Liver (tissue), 3 donors: ENCODE measurements at regions not wholly inside any gene's neighbourhood (a gene's known extent, or its start where the extent isn't known, plus 50 kb on each side); places are given as distances from the start of the nearest gene placed in this dataset.

Source experiments
- FOXA1 ChIP-seq: IDR thresholded peaks from 2 replicates; pipeline ENCODE4 v1.6.1; 2016; ENCODE audit warnings: antibody characterized with exemption
- GABPA ChIP-seq, 2 donors: IDR thresholded peaks in 1 of 2; conservative IDR thresholded peaks in 1 of 2; 2 replicates each; pipeline ENCODE4 v1.6.1; 2016; ENCODE audit warnings: antibody characterized with exemption in 2 of 2, mild to moderate bottlenecking in 1 of 2, moderate library complexity in 1 of 2
- HNF4A ChIP-seq, 2 donors: conservative IDR thresholded peaks; 2 replicates each; pipeline ENCODE4 v1.6.1; 2016; ENCODE audit warnings: antibody characterized with exemption in 2 of 2, mild to moderate bottlenecking in 2 of 2
- JUND ChIP-seq, 2 donors: IDR thresholded peaks; 2 replicates each; pipeline ENCODE4 v1.6.1; 2016; ENCODE audit warnings: antibody characterized with exemption in 2 of 2
- NR2F2 ChIP-seq: IDR thresholded peaks from 2 replicates; pipeline ENCODE4 v1.6.1; 2016; ENCODE audit warnings: antibody characterized with exemption
- RAD21 ChIP-seq, 2 donors: IDR thresholded peaks; 2 replicates each; pipeline ENCODE4 v1.6.1; 2016; ENCODE audit warnings: antibody characterized with exemption in 2 of 2, mild to moderate bottlenecking in 2 of 2
- SP1 ChIP-seq: IDR thresholded peaks from 2 replicates; pipeline ENCODE4 v1.6.1; 2018; ENCODE audit warnings: antibody characterized with exemption, mild to moderate bottlenecking
- TAF1 ChIP-seq: conservative IDR thresholded peaks from 2 replicates; pipeline ENCODE4 v1.6.1; 2016; ENCODE audit warnings: antibody characterized with exemption, mild to moderate bottlenecking
- YY1 ChIP-seq: IDR thresholded peaks from 2 replicates; pipeline ENCODE4 v1.6.1; 2016; ENCODE audit warnings: antibody characterized with exemption, mild to moderate bottlenecking
- TF ChIP-seq, protein P1 (sequence below): fragments of 150-350 bp; IDR thresholded peaks from 2 replicates; pipeline ENCODE4 v1.5.1; 2017; ENCODE audit warnings: improper control_type of control experiment, low read depth, low read length; ENCODE audit not compliant: missing input control
- TF ChIP-seq, protein P2 (sequence below): IDR thresholded peaks from 2 replicates; pipeline ENCODE4 v1.6.1; 2016; ENCODE audit warnings: antibody characterized with exemption
- TF ChIP-seq, protein P3 (sequence below): IDR thresholded peaks from 2 replicates; pipeline ENCODE4 v1.6.1; 2016; ENCODE audit warnings: antibody characterized with exemption
- TF ChIP-seq, protein P4 (sequence below): IDR thresholded peaks from 2 replicates; pipeline ENCODE4 v1.6.1; 2016; ENCODE audit warnings: antibody characterized with exemption, mild to moderate bottlenecking
- TF ChIP-seq, protein P5 (sequence below): IDR thresholded peaks from 2 replicates; pipeline ENCODE4 v1.6.1; 2016; ENCODE audit warnings: antibody characterized with exemption
- donor health status: healthy.
- donor health status: healthy.

DNA sequence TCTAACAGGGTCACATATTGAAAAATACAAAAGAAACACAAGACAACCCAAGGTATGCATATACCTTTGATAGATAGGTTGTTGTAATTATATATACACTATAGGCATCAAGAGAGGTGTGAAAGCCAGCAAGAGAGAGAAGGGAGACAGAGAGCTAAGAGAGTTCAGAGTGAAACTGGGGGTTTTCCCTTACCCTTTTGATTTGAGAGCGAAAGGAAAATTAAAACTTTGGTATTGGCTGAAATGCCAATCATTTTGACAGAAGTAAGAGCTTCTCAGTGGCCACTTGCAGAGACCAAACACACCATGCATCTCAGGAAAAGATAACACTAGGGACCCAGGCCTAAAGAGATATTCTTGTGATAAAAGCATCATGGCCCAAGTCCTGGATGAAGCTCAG lies 183.6 kb downstream of the SHOX2 start:
- no peak for TF ChIP-seq FOXA1
- TF ChIP-seq, protein P1, sequence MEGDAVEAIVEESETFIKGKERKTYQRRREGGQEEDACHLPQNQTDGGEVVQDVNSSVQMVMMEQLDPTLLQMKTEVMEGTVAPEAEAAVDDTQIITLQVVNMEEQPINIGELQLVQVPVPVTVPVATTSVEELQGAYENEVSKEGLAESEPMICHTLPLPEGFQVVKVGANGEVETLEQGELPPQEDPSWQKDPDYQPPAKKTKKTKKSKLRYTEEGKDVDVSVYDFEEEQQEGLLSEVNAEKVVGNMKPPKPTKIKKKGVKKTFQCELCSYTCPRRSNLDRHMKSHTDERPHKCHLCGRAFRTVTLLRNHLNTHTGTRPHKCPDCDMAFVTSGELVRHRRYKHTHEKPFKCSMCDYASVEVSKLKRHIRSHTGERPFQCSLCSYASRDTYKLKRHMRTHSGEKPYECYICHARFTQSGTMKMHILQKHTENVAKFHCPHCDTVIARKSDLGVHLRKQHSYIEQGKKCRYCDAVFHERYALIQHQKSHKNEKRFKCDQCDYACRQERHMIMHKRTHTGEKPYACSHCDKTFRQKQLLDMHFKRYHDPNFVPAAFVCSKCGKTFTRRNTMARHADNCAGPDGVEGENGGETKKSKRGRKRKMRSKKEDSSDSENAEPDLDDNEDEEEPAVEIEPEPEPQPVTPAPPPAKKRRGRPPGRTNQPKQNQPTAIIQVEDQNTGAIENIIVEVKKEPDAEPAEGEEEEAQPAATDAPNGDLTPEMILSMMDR: no peak
- TF ChIP-seq, protein P2, sequence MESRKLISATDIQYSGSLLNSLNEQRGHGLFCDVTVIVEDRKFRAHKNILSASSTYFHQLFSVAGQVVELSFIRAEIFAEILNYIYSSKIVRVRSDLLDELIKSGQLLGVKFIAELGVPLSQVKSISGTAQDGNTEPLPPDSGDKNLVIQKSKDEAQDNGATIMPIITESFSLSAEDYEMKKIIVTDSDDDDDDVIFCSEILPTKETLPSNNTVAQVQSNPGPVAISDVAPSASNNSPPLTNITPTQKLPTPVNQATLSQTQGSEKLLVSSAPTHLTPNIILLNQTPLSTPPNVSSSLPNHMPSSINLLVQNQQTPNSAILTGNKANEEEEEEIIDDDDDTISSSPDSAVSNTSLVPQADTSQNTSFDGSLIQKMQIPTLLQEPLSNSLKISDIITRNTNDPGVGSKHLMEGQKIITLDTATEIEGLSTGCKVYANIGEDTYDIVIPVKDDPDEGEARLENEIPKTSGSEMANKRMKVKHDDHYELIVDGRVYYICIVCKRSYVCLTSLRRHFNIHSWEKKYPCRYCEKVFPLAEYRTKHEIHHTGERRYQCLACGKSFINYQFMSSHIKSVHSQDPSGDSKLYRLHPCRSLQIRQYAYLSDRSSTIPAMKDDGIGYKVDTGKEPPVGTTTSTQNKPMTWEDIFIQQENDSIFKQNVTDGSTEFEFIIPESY: no peak
- TF ChIP-seq, protein P3, sequence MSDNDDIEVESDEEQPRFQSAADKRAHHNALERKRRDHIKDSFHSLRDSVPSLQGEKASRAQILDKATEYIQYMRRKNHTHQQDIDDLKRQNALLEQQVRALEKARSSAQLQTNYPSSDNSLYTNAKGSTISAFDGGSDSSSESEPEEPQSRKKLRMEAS: no peak
- TF ChIP-seq SP1: no peak
- TF ChIP-seq RAD21 (IDR thresholded peaks at IDR 0.05): no peak
- TF ChIP-seq JUND (IDR thresholded peaks at IDR 0.05): no peak
- TF ChIP-seq, protein P4, sequence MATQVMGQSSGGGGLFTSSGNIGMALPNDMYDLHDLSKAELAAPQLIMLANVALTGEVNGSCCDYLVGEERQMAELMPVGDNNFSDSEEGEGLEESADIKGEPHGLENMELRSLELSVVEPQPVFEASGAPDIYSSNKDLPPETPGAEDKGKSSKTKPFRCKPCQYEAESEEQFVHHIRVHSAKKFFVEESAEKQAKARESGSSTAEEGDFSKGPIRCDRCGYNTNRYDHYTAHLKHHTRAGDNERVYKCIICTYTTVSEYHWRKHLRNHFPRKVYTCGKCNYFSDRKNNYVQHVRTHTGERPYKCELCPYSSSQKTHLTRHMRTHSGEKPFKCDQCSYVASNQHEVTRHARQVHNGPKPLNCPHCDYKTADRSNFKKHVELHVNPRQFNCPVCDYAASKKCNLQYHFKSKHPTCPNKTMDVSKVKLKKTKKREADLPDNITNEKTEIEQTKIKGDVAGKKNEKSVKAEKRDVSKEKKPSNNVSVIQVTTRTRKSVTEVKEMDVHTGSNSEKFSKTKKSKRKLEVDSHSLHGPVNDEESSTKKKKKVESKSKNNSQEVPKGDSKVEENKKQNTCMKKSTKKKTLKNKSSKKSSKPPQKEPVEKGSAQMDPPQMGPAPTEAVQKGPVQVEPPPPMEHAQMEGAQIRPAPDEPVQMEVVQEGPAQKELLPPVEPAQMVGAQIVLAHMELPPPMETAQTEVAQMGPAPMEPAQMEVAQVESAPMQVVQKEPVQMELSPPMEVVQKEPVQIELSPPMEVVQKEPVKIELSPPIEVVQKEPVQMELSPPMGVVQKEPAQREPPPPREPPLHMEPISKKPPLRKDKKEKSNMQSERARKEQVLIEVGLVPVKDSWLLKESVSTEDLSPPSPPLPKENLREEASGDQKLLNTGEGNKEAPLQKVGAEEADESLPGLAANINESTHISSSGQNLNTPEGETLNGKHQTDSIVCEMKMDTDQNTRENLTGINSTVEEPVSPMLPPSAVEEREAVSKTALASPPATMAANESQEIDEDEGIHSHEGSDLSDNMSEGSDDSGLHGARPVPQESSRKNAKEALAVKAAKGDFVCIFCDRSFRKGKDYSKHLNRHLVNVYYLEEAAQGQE: no peak
- no peak for TF ChIP-seq TAF1
- TF ChIP-seq, protein P5, sequence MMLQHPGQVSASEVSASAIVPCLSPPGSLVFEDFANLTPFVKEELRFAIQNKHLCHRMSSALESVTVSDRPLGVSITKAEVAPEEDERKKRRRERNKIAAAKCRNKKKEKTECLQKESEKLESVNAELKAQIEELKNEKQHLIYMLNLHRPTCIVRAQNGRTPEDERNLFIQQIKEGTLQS: no peak
- no peak for TF ChIP-seq HNF4A (conservative IDR thresholded peaks at IDR 0.05)
- TF ChIP-seq GABPA (IDR thresholded peaks at IDR 0.05 in 1 of 2, conservative IDR thresholded peaks at IDR 0.05 in 1 of 2): no peak
- no peak for TF ChIP-seq NR2F2
- no peak for TF ChIP-seq YY1
